Neural cell (in vitro differentiated cells): ENCODE measurements at regions not wholly inside any gene's neighbourhood (a gene's known extent, or its start where the extent isn't known, plus 50 kb on each side); places are given as distances from the start of the nearest gene placed in this dataset.

Source experiments
- CTCF ChIP-seq: fragments of 450-650 bp; IDR thresholded peaks from 2 replicates; pipeline ENCODE4 v1.5.1; 2014; ENCODE audit warnings: antibody characterized with exemption, mild to moderate bottlenecking, moderate library complexity; ENCODE audit not compliant: poor library complexity, severe bottlenecking
- EZH2 ChIP-seq: fragments of 200-600, 300-800 bp; shearing (Covaris generic), sonication (generic); IDR thresholded peaks from 2 replicates; pipeline ENCODE4 v1.6.1; 2014; ENCODE audit warnings: antibody characterized with exemption, low read length, borderline replicate concordance, mild to moderate bottlenecking; ENCODE audit not compliant: insufficient read depth, poor library complexity, severe bottlenecking
- REST ChIP-seq: IDR thresholded peaks from 2 replicates; pipeline ENCODE4 v1.6.1; 2012; ENCODE audit warnings: borderline replicate concordance

GRCh38 chr2:38463752-38464151, 86.7 kb upstream of the ATL2 start:
- TF ChIP-seq REST (no peak), CTCF (no peak), EZH2 (no peak)
